ENCODE measurements at regions not wholly inside any gene's neighbourhood (a gene's known extent, or its start where the extent isn't known, plus 50 kb on each side); places are given as distances from the start of the nearest gene placed in this dataset.

GRCh38 chr21:32186804-32187203 is 92.0 kb downstream of the MIS18A start:
- TF ChIP-seq, protein P1, sequence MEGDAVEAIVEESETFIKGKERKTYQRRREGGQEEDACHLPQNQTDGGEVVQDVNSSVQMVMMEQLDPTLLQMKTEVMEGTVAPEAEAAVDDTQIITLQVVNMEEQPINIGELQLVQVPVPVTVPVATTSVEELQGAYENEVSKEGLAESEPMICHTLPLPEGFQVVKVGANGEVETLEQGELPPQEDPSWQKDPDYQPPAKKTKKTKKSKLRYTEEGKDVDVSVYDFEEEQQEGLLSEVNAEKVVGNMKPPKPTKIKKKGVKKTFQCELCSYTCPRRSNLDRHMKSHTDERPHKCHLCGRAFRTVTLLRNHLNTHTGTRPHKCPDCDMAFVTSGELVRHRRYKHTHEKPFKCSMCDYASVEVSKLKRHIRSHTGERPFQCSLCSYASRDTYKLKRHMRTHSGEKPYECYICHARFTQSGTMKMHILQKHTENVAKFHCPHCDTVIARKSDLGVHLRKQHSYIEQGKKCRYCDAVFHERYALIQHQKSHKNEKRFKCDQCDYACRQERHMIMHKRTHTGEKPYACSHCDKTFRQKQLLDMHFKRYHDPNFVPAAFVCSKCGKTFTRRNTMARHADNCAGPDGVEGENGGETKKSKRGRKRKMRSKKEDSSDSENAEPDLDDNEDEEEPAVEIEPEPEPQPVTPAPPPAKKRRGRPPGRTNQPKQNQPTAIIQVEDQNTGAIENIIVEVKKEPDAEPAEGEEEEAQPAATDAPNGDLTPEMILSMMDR (IDR thresholded peaks at IDR 0.05 in 4 of 5, conservative IDR thresholded peaks at IDR 0.05 in 1 of 5) = no peak
- TF ChIP-seq POLR2A (IDR thresholded peaks at IDR 0.05) = no peak

Measured in gastrocnemius medialis (tissue), 4 donors.